ENCODE measurements at regions not wholly inside any gene's neighbourhood (a gene's known extent, or its start where the extent isn't known, plus 50 kb on each side); places are given as distances from the start of the nearest gene placed in this dataset.

GRCh38 chr4:111997785-111998184, 147.5 kb upstream of the FAM241A start:
- Histone ChIP-seq H3K4me3 (no peak overlapping the region), H3K4me1 (no peaks in the 10 kb centered on the region), H3K4me2 (no peak overlapping the region), H3K9me3 (no peaks in the 10 kb centered on the region), H3K27ac (no peak overlapping the region)
- POLR2A ChIA-PET = no interaction called here
- CTCF ChIA-PET = no interaction called here
- ATAC-seq (no peak), FAIRE-seq (no peak), DNase-seq (ENCODE audit: low read depth in 1 of 2, low spot score in 1 of 2) (no peak)
- no peak for TF ChIP-seq HES2 (IDR thresholded peaks at IDR 0.05)
- WGBS (ENCODE audit: missing lambda C conversion rate) = 42% methylated on average over 4 of the region's 4 CpGs

- DNase-seq (ENCODE audit: low read depth in 1 of 2, low spot score in 1 of 2) (no peak), FAIRE-seq (no peak), ATAC-seq (no peak)
- H3K4me1 ChIP-seq = no peaks in the 10 kb centered on the region
- ChIA-PET POLR2A (interaction anchor here (0.6 kb wide), 1 partner anchor 32 kb away, joined by 3 read pairs; no protein-coding TSS in a partner anchor), CTCF (no interaction called here)
- H3K4me2 ChIP-seq = no peak overlapping the region
- H3K27ac ChIP-seq = no peak overlapping the region
- TF ChIP-seq RAD21 (conservative IDR thresholded peaks at IDR 0.05 in 1 of 2, IDR thresholded peaks at IDR 0.05 in 1 of 2) (no peak), E2F6 (IDR thresholded peaks at IDR 0.05; ENCODE audit: borderline replicate concordance, low read depth) (no peak), RNF2 (IDR thresholded peaks at IDR 0.05; ENCODE audit: borderline replicate concordance, low read depth) (no peak), EP300 (IDR thresholded peaks at IDR 0.05) (no peak), ATOH8 (CRISPR knock-in tag; IDR thresholded peaks at IDR 0.05; ENCODE audit: low read depth) (no peak), HOXB13 (CRISPR knock-in tag; IDR thresholded peaks at IDR 0.05; ENCODE audit: low read depth) (no peak), NPAS2 (CRISPR knock-in tag; IDR thresholded peaks at IDR 0.05; ENCODE audit: borderline replicate concordance) (no peak), KDM1A (IDR thresholded peaks at IDR 0.05; ENCODE audit: low read depth) (no peak), POLR2AphosphoS2 (conservative IDR thresholded peaks at IDR 0.05; ENCODE audit: low read length) (no peak), ZFP36 (IDR thresholded peaks at IDR 0.05; ENCODE audit: borderline replicate concordance, partially characterized antibody) (no peak), MAFK (IDR thresholded peaks at IDR 0.05; ENCODE audit: partially characterized antibody) (no peak), BCL3 (IDR thresholded peaks at IDR 0.05) (no peak), HOXB5 (CRISPR knock-in tag; IDR thresholded peaks at IDR 0.05) (no peak), RCOR1 (IDR thresholded peaks at IDR 0.05; ENCODE audit: low read depth, low read length) (no peak)
- 61% methylated on average over 3 of the region's 3 CpGs for WGBS (ENCODE audit: missing lambda C conversion rate)
- H3K4me3 ChIP-seq = no peak overlapping the region
- no peaks in the 10 kb centered on the region for H3K9me3 ChIP-seq
Measured at GRCh38 chr4:111999801-112000200, 145.5 kb upstream of the FAM241A start.

- no peak overlapping the region for H3K27ac ChIP-seq
- ATAC-seq (no peak), DNase-seq (ENCODE audit: low read depth in 1 of 2, low spot score in 1 of 2) (no peak), FAIRE-seq (no peak)
- ChIA-PET CTCF (no interaction called here), POLR2A (no interaction called here)
- H3K4me3 ChIP-seq = no peak overlapping the region
- no peak overlapping the region for H3K4me2 ChIP-seq
- no peaks in the 10 kb centered on the region for H3K9me3 ChIP-seq
- H3K4me1 ChIP-seq = no peaks in the 10 kb centered on the region
- WGBS (ENCODE audit: missing lambda C conversion rate) = 86% methylated on average over 1 of the region's 1 CpG
- no peak for TF ChIP-seq CBX2 (IDR thresholded peaks at IDR 0.05; ENCODE audit: borderline replicate concordance, low read depth)
- TF ChIP-seq MAZ (IDR thresholded peaks at IDR 0.05; ENCODE audit: borderline replicate concordance, low read depth, low read length) = no peak
- TF ChIP-seq USF2 (IDR thresholded peaks at IDR 0.05) = no peak
- TF ChIP-seq EP300 (IDR thresholded peaks at IDR 0.05) = no peak
- TF ChIP-seq MYC (IDR thresholded peaks at IDR 0.05; ENCODE audit: borderline replicate concordance, low read length) = no peak
- no peak for TF ChIP-seq ESRRA (IDR thresholded peaks at IDR 0.05; ENCODE audit: borderline replicate concordance, low read length)
- no peak for TF ChIP-seq MAX (IDR thresholded peaks at IDR 0.05)
- TF ChIP-seq KDM1A (IDR thresholded peaks at IDR 0.05; ENCODE audit: low read depth) = no peak
- TF ChIP-seq PHF8 (IDR thresholded peaks at IDR 0.05; ENCODE audit: borderline replicate concordance, low read depth) = no peak
- TF ChIP-seq HEYL (CRISPR knock-in tag; IDR thresholded peaks at IDR 0.05) = no peak
- TF ChIP-seq CHD4 (IDR thresholded peaks at IDR 0.05; ENCODE audit: borderline replicate concordance) = no peak
- no peak for TF ChIP-seq KDM5A (IDR thresholded peaks at IDR 0.05)
- TF ChIP-seq MAFK (IDR thresholded peaks at IDR 0.05; ENCODE audit: partially characterized antibody) = no peak
- no peak for TF ChIP-seq TP53 (CRISPR knock-in tag; IDR thresholded peaks at IDR 0.05)
- no peak for TF ChIP-seq CTCF (IDR thresholded peaks at IDR 0.05)
- TF ChIP-seq NFE2L2 (conservative IDR thresholded peaks at IDR 0.05; ENCODE audit: low read length) = no peak
- no peak for TF ChIP-seq BCL3 (IDR thresholded peaks at IDR 0.05)
Measured at GRCh38 chr4:112001041-112001440, 144.2 kb upstream of the FAM241A start.
